ENCODE measurements at regions not wholly inside any gene's neighbourhood (a gene's known extent, or its start where the extent isn't known, plus 50 kb on each side); places are given as distances from the start of the nearest gene placed in this dataset.
A peak's percentile ranks its signal among the peaks of the same experiment; 100 is the strongest.
"Not testable (repeated sequence)": the region's sequence is repeated elsewhere in the genome, so short reads cannot be mapped to it uniquely, and the experiment has no call there.

DNA sequence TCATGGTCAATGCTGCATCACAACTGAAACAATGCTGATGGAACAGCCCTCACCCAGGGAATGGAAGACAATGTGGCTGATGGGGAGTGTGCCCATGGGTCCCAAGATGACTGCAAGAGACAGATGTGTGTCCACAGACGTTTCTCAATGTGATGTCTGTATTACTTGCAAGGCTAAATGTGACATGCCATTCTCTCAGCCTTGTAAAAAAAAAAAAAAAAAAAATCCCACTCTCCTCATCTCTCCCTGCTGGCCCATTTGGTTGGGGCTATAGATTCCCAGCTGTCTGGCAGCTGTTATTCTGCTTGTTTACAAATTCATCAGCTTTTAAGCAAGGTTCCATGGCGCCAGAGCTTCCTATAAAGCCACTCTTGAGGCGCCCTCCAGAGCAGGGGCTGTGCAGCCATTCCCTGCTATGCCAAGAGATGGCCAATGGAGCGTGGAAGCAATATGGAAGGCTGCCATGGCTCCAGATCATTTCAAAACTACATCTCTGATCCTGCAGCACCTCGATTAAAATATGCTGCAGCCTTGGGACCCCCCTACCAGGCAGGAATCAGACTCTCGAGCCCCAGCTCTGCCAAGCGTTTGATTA, 294.8 kb downstream of the FOXO1 start:
- Mint-ChIP-seq H3K36me3 (ENCODE audit: low read depth) (no peaks in the 10 kb centered on the region), H3K27ac (peak overlapping the region; percentile 2), H3K4me3 (peak overlapping the region; percentile 15), H3K27me3 (no peaks in the 10 kb centered on the region), H3K9me3 (no peaks in the 10 kb centered on the region), H3K4me1 (ENCODE audit: low read depth) (peaks cover 59% of the 10 kb centered on the region)
- Histone ChIP-seq H3K4me3 (ENCODE audit: low read length) (no peak overlapping the region), H3K27ac (ENCODE audit: low read depth in 1 of 2, low read length in 2 of 2) (no peak overlapping the region), H3K36me3 (ENCODE audit: insufficient read depth, low read length) (no peaks in the 10 kb centered on the region), H3K27me3 (ENCODE audit: control insufficient read depth in 1 of 2, insufficient read depth in 2 of 2, low read length in 2 of 2) (no peaks in the 10 kb centered on the region), H3K9me3 (ENCODE audit: control insufficient read depth in 1 of 2, insufficient read depth in 1 of 2, low read length in 2 of 2) (peaks cover 0 to 4% of the 10 kb centered on the region in 2 experiments), H3K4me1 (ENCODE audit: insufficient read depth, low read length) (peaks cover 26% of the 10 kb centered on the region)
- TF ChIP-seq, protein P1, sequence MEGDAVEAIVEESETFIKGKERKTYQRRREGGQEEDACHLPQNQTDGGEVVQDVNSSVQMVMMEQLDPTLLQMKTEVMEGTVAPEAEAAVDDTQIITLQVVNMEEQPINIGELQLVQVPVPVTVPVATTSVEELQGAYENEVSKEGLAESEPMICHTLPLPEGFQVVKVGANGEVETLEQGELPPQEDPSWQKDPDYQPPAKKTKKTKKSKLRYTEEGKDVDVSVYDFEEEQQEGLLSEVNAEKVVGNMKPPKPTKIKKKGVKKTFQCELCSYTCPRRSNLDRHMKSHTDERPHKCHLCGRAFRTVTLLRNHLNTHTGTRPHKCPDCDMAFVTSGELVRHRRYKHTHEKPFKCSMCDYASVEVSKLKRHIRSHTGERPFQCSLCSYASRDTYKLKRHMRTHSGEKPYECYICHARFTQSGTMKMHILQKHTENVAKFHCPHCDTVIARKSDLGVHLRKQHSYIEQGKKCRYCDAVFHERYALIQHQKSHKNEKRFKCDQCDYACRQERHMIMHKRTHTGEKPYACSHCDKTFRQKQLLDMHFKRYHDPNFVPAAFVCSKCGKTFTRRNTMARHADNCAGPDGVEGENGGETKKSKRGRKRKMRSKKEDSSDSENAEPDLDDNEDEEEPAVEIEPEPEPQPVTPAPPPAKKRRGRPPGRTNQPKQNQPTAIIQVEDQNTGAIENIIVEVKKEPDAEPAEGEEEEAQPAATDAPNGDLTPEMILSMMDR (IDR thresholded peaks at IDR 0.05), result no peak
- ChIA-PET POLR2A (interaction anchor here (0.8 to 1.5 kb wide), 2 partner anchors 12 to 16 kb away, joined by 4 to 5 read pairs; no protein-coding TSS in a partner anchor), CTCF (interaction anchor here (0.6 kb wide), 1 partner anchor 312 kb away, joined by 3 read pairs; no protein-coding TSS in a partner anchor)
- intact Hi-C loops (cut with DNase I, micrococcal nuclease), result loop anchor here in 1 of 2 experiments (10.0 kb wide), 1 partner anchor 47 kb away; no protein-coding TSS in a partner anchor
- ATAC-seq (ENCODE audit: poor library complexity) (no peak), DNase-seq (no peak)

DNA sequence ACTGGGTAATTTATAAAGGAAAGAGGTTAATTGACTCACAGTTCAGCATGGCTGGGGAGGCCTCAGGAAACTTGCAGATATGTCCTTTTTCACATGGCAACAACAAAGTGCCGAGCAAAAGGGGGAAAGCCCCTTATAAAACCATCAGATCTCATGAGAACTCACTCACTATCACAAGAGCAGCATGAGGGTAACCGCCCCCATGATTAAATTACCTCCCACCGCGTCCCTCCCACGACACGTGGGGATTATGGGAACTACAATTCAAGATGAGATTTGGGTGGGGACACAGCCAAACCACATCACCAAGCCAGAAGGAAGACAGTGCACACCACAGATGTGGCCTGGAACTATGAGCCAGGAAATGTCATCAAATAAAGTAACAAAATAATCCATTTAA, 292.8 kb downstream of the FOXO1 start:
- H3K27ac ChIP-seq (ENCODE audit: low read depth in 1 of 2, low read length in 2 of 2); H3K9me3 Mint-ChIP-seq; POLR2A ChIA-PET; CTCF ChIA-PET; H3K4me3 Mint-ChIP-seq; H3K36me3 Mint-ChIP-seq (ENCODE audit: low read depth); H3K9me3 ChIP-seq (ENCODE audit: control insufficient read depth in 1 of 2, insufficient read depth in 1 of 2, low read length in 2 of 2); H3K27me3 ChIP-seq (ENCODE audit: control insufficient read depth in 1 of 2, insufficient read depth in 2 of 2, low read length in 2 of 2); H3K36me3 ChIP-seq (ENCODE audit: insufficient read depth, low read length); H3K4me3 ChIP-seq (ENCODE audit: low read length); H3K27me3 Mint-ChIP-seq: not testable (repeated sequence)
- H3K4me1 ChIP-seq (ENCODE audit: insufficient read depth, low read length), result peaks cover 26% of the 10 kb centered on the region
- peaks cover 69% of the 10 kb centered on the region for H3K4me1 Mint-ChIP-seq (ENCODE audit: low read depth)
- DNase-seq (peak in 6 of 14 experiments; percentile 2 to 58 (median 31)), ATAC-seq (ENCODE audit: poor library complexity) (peak; percentile 61)
- H3K27ac Mint-ChIP-seq, result peak overlapping the region; percentile 1
- intact Hi-C loops (cut with DNase I, micrococcal nuclease), result loop anchor here in 1 of 2 experiments (10.0 kb wide), 1 partner anchor 49 kb away; no protein-coding TSS in a partner anchor

DNA sequence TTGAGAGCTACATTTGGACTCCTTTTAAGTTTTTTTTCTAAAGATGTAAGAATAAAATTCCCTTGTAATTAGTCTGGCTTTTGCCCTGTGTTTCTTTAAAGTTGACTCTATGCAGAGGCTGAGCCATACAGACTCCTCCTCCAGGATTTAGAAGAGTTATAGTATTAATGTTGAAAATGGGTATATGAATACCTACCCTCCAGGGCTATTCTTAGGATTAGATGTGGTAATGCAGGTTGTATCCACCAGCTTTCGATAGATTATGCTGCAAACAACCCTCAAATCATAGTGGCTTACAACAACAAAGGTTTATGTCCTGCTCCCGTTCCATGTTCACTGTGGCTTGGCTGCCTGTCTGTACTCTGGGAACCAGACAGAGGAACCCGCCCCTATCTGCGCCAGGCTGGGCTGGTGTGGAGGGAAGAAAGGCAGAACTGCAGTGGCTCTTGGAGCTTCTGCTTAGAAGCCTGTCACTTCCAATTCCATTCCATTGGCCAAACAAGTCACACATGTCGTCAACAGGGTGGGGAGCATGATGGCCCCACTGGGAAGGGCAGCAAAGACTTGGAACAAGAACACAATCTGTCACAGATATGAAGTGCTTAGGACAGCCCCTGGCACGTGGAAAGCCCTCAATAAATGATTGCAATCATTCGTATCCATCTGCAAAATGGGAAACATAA, 290.8 kb downstream of the FOXO1 start:
- H3K4me1 ChIP-seq (ENCODE audit: insufficient read depth, low read length), result peaks cover 26% of the 10 kb centered on the region
- DNase-seq (no peak), ATAC-seq (ENCODE audit: poor library complexity) (no peak)
- Mint-ChIP-seq H3K4me3 (no peak overlapping the region), H3K27ac (no peak overlapping the region), H3K9me3 (no peaks in the 10 kb centered on the region), H3K36me3 (ENCODE audit: low read depth) (no peaks in the 10 kb centered on the region), H3K27me3 (no peaks in the 10 kb centered on the region), H3K4me1 (ENCODE audit: low read depth) (peaks cover 66% of the 10 kb centered on the region)
- peaks cover 0 to 4% of the 10 kb centered on the region in 2 experiments for H3K9me3 ChIP-seq (ENCODE audit: control insufficient read depth in 1 of 2, insufficient read depth in 1 of 2, low read length in 2 of 2)
- TF ChIP-seq, protein P1 (IDR thresholded peaks at IDR 0.05), result no peak
- CTCF ChIA-PET, result no interaction called here
- no peak overlapping the region for H3K4me3 ChIP-seq (ENCODE audit: low read length)
- intact Hi-C loops (cut with DNase I, micrococcal nuclease), result loop anchor here in 1 of 2 experiments (10.0 kb wide), 1 partner anchor 51 kb away; no protein-coding TSS in a partner anchor
- no peak overlapping the region for H3K27ac ChIP-seq (ENCODE audit: low read depth in 1 of 2, low read length in 2 of 2)
- POLR2A ChIA-PET, result no interaction called here
- H3K36me3 ChIP-seq (ENCODE audit: insufficient read depth, low read length), result no peaks in the 10 kb centered on the region
- H3K27me3 ChIP-seq (ENCODE audit: control insufficient read depth in 1 of 2, insufficient read depth in 2 of 2, low read length in 2 of 2), result no peaks in the 10 kb centered on the region
